ENCODE measurements at regions not wholly inside any gene's neighbourhood (a gene's known extent, or its start where the extent isn't known, plus 50 kb on each side); places are given as distances from the start of the nearest gene placed in this dataset.

DNA sequence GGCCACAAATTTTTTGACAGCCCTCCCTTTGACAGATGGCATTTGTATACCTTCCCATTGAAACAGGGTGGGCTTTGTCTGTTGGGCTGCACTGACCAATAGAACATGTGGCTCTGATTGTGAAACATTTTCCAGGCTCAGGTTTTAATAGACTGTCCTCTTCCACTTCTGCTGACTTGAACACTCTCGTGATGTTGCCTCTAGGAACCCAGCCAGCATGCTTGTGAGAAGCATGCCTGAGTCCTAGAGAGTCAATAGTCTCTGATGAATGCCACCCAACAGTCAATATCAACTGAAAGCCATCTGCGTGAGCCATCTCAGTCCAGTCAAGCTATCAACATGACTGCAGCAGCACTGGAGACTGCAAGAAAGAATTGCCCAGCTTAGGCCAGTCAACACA is 290.0 kb downstream of the SLC7A11 start:
- Histone ChIP-seq H2BK120ac (ENCODE audit: low read depth, low read length) (no peak overlapping the region), H3K4me2 (ENCODE audit: low read depth, low read length) (no peak overlapping the region), H3K23ac (ENCODE audit: low read depth, low read length) (no peak overlapping the region), H3K4ac (ENCODE audit: low read depth, low read length) (no peak overlapping the region), H2BK15ac (ENCODE audit: low read depth, low read length) (no peak overlapping the region), H3K27me3 (ENCODE audit: control insufficient read depth, insufficient read depth, low read length) (no peaks in the 10 kb centered on the region), H2BK20ac (ENCODE audit: low read depth, low read length) (no peak overlapping the region; the same call in 1 of the 2 replicates), H4K5ac (ENCODE audit: low read depth, low read length) (no peak overlapping the region), H3K27ac (ENCODE audit: insufficient read depth, low read length) (no peak overlapping the region), H3K36me3 (ENCODE audit: control insufficient read depth, insufficient read depth, low read length) (no peaks in the 10 kb centered on the region), H3K9ac (ENCODE audit: low read depth, low read length) (no peak overlapping the region), H3K9me1 (ENCODE audit: insufficient read depth, low read length) (no peaks in the 10 kb centered on the region), H3K14ac (replicated peaks; ENCODE audit: low read depth, low read length) (0 out of 2 replicates have a peak overlapping the region, but pooled peaks have one; percentile 40), H3K56ac (ENCODE audit: extremely low read depth, insufficient read depth, low read length) (no peak overlapping the region), H3K18ac (ENCODE audit: low read depth, low read length) (no peak overlapping the region), H3K4me1 (ENCODE audit: control insufficient read depth, insufficient read depth, low read length) (no peaks in the 10 kb centered on the region), H3K9me3 (ENCODE audit: control insufficient read depth, insufficient read depth, low read length) (no peaks in the 10 kb centered on the region; the same call in 1 of the 2 replicates), H2BK5ac (ENCODE audit: low read depth, low read length, poor library complexity, severe bottlenecking) (no peak overlapping the region), H3K4me3 (ENCODE audit: insufficient read depth, low read depth, low read length) (no peak overlapping the region), H4K91ac (ENCODE audit: insufficient read depth, low read depth, low read length) (no peak overlapping the region), H4K8ac (ENCODE audit: low read depth in 2 of 2, low read length in 2 of 2) (no peak overlapping the region), H2AK9ac (replicated peaks; ENCODE audit: low read depth, low read length, poor library complexity) (no peak overlapping the region), H2AK5ac (ENCODE audit: low read depth, low read length) (no peak overlapping the region), H2AFZ (replicated peaks; ENCODE audit: low read length, poor library complexity) (peak overlapping the region; percentile 35), H4K20me1 (ENCODE audit: insufficient read depth, low read length) (no peaks in the 10 kb centered on the region), H3K79me1 (ENCODE audit: low read depth in 1 of 2, low read length in 2 of 2) (no peaks in the 10 kb centered on the region)
- ATAC-seq (ENCODE audit: low read depth) (no peak), DNase-seq (no peak)
- intact Hi-C loops (cut with micrococcal nuclease): no loop called here
- dilution Hi-C loops (cut with HindIII; ENCODE audit: low sequenced_read_pairs, unreplicated experiment): no loop called here
- ChIA-PET POLR2A (ENCODE audit: unreplicated experiment) (no interaction called here), CTCF (no interaction called here)
- in situ Hi-C loops (cut with MboI; ENCODE audit: low sequenced_read_pairs): no loop called here
- 83% methylated on average over 1 of the region's 2 CpGs; no CpG with 5 or more reads in 1 of the 2 experiments for WGBS, 2 experiments (ENCODE audit: extremely low coverage in 2 of 2, insufficient read length in 1 of 2)
- TF ChIP-seq MAFK (IDR thresholded peaks at IDR 0.05; ENCODE audit: low read depth, low read length): no peak
- TF ChIP-seq FOS (IDR thresholded peaks at IDR 0.05; ENCODE audit: low read depth, low read length): no peak
- TF ChIP-seq NFE2L2 (IDR thresholded peaks at IDR 0.05; ENCODE audit: low read depth, low read length): no peak
- no peak for TF ChIP-seq RAD21 (IDR thresholded peaks at IDR 0.05; ENCODE audit: low read length)
- TF ChIP-seq, protein P1, sequence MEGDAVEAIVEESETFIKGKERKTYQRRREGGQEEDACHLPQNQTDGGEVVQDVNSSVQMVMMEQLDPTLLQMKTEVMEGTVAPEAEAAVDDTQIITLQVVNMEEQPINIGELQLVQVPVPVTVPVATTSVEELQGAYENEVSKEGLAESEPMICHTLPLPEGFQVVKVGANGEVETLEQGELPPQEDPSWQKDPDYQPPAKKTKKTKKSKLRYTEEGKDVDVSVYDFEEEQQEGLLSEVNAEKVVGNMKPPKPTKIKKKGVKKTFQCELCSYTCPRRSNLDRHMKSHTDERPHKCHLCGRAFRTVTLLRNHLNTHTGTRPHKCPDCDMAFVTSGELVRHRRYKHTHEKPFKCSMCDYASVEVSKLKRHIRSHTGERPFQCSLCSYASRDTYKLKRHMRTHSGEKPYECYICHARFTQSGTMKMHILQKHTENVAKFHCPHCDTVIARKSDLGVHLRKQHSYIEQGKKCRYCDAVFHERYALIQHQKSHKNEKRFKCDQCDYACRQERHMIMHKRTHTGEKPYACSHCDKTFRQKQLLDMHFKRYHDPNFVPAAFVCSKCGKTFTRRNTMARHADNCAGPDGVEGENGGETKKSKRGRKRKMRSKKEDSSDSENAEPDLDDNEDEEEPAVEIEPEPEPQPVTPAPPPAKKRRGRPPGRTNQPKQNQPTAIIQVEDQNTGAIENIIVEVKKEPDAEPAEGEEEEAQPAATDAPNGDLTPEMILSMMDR (conservative IDR thresholded peaks at IDR 0.05; ENCODE audit: low read depth, low read length): no peak
- TF ChIP-seq CHD1 (IDR thresholded peaks at IDR 0.05; ENCODE audit: low read depth, low read length): no peak
- TF ChIP-seq CEBPB (IDR thresholded peaks at IDR 0.05; ENCODE audit: low read depth, low read length): no peak
- TF ChIP-seq, protein P2, sequence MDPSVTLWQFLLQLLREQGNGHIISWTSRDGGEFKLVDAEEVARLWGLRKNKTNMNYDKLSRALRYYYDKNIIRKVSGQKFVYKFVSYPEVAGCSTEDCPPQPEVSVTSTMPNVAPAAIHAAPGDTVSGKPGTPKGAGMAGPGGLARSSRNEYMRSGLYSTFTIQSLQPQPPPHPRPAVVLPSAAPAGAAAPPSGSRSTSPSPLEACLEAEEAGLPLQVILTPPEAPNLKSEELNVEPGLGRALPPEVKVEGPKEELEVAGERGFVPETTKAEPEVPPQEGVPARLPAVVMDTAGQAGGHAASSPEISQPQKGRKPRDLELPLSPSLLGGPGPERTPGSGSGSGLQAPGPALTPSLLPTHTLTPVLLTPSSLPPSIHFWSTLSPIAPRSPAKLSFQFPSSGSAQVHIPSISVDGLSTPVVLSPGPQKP (IDR thresholded peaks at IDR 0.05; ENCODE audit: borderline replicate concordance, low read depth, low read length): no peak
- no peak for TF ChIP-seq MXI1 (IDR thresholded peaks at IDR 0.05; ENCODE audit: borderline replicate concordance, low read depth, low read length)
- TF ChIP-seq RCOR1 (IDR thresholded peaks at IDR 0.05; ENCODE audit: insufficient replicate concordance, low read length): no peak
- TF ChIP-seq, protein P3, sequence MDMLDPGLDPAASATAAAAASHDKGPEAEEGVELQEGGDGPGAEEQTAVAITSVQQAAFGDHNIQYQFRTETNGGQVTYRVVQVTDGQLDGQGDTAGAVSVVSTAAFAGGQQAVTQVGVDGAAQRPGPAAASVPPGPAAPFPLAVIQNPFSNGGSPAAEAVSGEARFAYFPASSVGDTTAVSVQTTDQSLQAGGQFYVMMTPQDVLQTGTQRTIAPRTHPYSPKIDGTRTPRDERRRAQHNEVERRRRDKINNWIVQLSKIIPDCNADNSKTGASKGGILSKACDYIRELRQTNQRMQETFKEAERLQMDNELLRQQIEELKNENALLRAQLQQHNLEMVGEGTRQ (IDR thresholded peaks at IDR 0.05; ENCODE audit: low read depth, low read length): no peak
- no peak for TF ChIP-seq BHLHE40 (IDR thresholded peaks at IDR 0.05; ENCODE audit: low read depth, low read length)
- no peak for TF ChIP-seq POLR2A (IDR thresholded peaks at IDR 0.05; ENCODE audit: low read depth, low read length)
- TF ChIP-seq RFX5 (IDR thresholded peaks at IDR 0.05; ENCODE audit: low read depth, low read length): no peak
- BruUV-seq (replicated peaks): no TSS peak

Measured in IMR-90 (cell line).